ENCODE measurements at regions not wholly inside any gene's neighbourhood (a gene's known extent, or its start where the extent isn't known, plus 50 kb on each side); places are given as distances from the start of the nearest gene placed in this dataset.

- no peaks in the 10 kb centered on the region for H3K4me1 ChIP-seq
- H3K4me2 ChIP-seq, result no peak overlapping the region
- no peak overlapping the region for H3K4me3 ChIP-seq
- TF ChIP-seq Cebpa-rat (IDR thresholded peaks at IDR 0.05), result no peak
- H3K36me3 ChIP-seq, result no peaks in the 10 kb centered on the region
- H3K27ac ChIP-seq, result no peak overlapping the region
- H3K27me3 ChIP-seq, result no peaks in the 10 kb centered on the region
- no peaks in the 10 kb centered on the region for H4K20me1 ChIP-seq
- no peaks in the 10 kb centered on the region for H3K9me3 ChIP-seq (replicated peaks in 1 of 11)
- no peak overlapping the region for H3K9ac ChIP-seq
Observed at GRCh38 chr5:145076040-145076439, 759.1 kb downstream of the PRELID2 start.

GRCh38 chr5:145072889-145073288 is 762.3 kb downstream of the PRELID2 start:
- Histone ChIP-seq H3K9ac (no peak overlapping the region), H4K20me1 (no peaks in the 10 kb centered on the region), H3K4me3 (no peak overlapping the region), H3K36me3 (no peaks in the 10 kb centered on the region), H3K4me1 (no peaks in the 10 kb centered on the region), H3K27ac (no peak overlapping the region), H3K9me3 (replicated peaks in 1 of 11) (no peaks in the 10 kb centered on the region), H3K4me2 (no peak overlapping the region), H3K27me3 (no peaks in the 10 kb centered on the region)
- TF ChIP-seq Cebpa-rat (IDR thresholded peaks at IDR 0.05), result no peak

GRCh38 chr5:145068721-145069120 is 766.4 kb downstream of the PRELID2 start:
- Histone ChIP-seq H3K9ac (no peak overlapping the region), H3K4me2 (no peak overlapping the region), H3K4me1 (no peaks in the 10 kb centered on the region), H3K9me3 (replicated peaks in 1 of 11) (no peaks in the 10 kb centered on the region), H3K4me3 (no peak overlapping the region), H3K27me3 (no peaks in the 10 kb centered on the region), H3K27ac (no peak overlapping the region), H4K20me1 (no peaks in the 10 kb centered on the region), H3K36me3 (no peaks in the 10 kb centered on the region)
- TF ChIP-seq Cebpa-rat (IDR thresholded peaks at IDR 0.05), result no peak

GRCh38 chr5:145062280-145063062 is 772.7 kb downstream of the PRELID2 start:
- TF ChIP-seq Cebpa-rat (IDR thresholded peaks at IDR 0.05), result no peak
- H3K4me3 ChIP-seq, result no peak overlapping the region
- H4K20me1 ChIP-seq, result no peaks in the 10 kb centered on the region
- no peak overlapping the region for H3K9ac ChIP-seq
- H3K4me2 ChIP-seq, result no peak overlapping the region
- no peaks in the 10 kb centered on the region for H3K27me3 ChIP-seq
- H3K4me1 ChIP-seq, result no peaks in the 10 kb centered on the region
- H3K36me3 ChIP-seq, result no peaks in the 10 kb centered on the region
- H3K27ac ChIP-seq, result no peak overlapping the region
- no peaks in the 10 kb centered on the region for H3K9me3 ChIP-seq (replicated peaks in 1 of 11)

- no peak for TF ChIP-seq Cebpa-rat (IDR thresholded peaks at IDR 0.05)
- Histone ChIP-seq H4K20me1 (no peaks in the 10 kb centered on the region), H3K9me3 (replicated peaks in 1 of 11) (no peaks in the 10 kb centered on the region), H3K9ac (no peak overlapping the region), H3K27me3 (no peaks in the 10 kb centered on the region), H3K4me3 (no peak overlapping the region), H3K27ac (no peak overlapping the region), H3K4me2 (no peak overlapping the region), H3K4me1 (no peaks in the 10 kb centered on the region), H3K36me3 (no peaks in the 10 kb centered on the region)
Observed at GRCh38 chr5:145056800-145057199, 778.3 kb downstream of the PRELID2 start.

GRCh38 chr5:145050181-145050580 is 785.0 kb downstream of the PRELID2 start:
- H3K4me3 ChIP-seq, result no peak overlapping the region
- no peaks in the 10 kb centered on the region for H3K9me3 ChIP-seq (replicated peaks in 1 of 11)
- H3K9ac ChIP-seq, result no peak overlapping the region

GRCh38 chr5:145044970-145045369 is 790.2 kb downstream of the PRELID2 start:
- H3K4me1 ChIP-seq, result peaks cover 0 to 5% (median 0%) of the 10 kb centered on the region in 10 experiments; a peak in 4 of 20 replicates

More at GRCh38 chr5:145050181-145050580, 785.0 kb downstream of the PRELID2 start:
- H3K36me3 ChIP-seq, result no peaks in the 10 kb centered on the region
- H3K4me2 ChIP-seq, result no peak overlapping the region
- H4K20me1 ChIP-seq, result no peaks in the 10 kb centered on the region
- no peaks in the 10 kb centered on the region for H3K27me3 ChIP-seq
- H3K27ac ChIP-seq, result no peak overlapping the region
- no peak for TF ChIP-seq Cebpa-rat (IDR thresholded peaks at IDR 0.05)
- H3K4me1 ChIP-seq, result no peaks in the 10 kb centered on the region

GRCh38 chr5:145028626-145029025 is 806.5 kb downstream of the PRELID2 start:
- H3K27ac ChIP-seq, result no peak overlapping the region
- H3K4me3 ChIP-seq, result no peak overlapping the region
- H3K36me3 ChIP-seq, result no peaks in the 10 kb centered on the region
- no peak for TF ChIP-seq Cebpa-rat (IDR thresholded peaks at IDR 0.05)
- H3K9me3 ChIP-seq (replicated peaks in 1 of 11), result no peaks in the 10 kb centered on the region
- no peaks in the 10 kb centered on the region for H3K4me1 ChIP-seq
- H3K27me3 ChIP-seq, result no peaks in the 10 kb centered on the region
- no peak overlapping the region for H3K4me2 ChIP-seq
- H3K9ac ChIP-seq, result no peak overlapping the region
- H4K20me1 ChIP-seq, result no peaks in the 10 kb centered on the region

More at GRCh38 chr5:145044970-145045369, 790.2 kb downstream of the PRELID2 start:
- no peak overlapping the region for H3K4me3 ChIP-seq
- no peaks in the 10 kb centered on the region for H3K36me3 ChIP-seq
- H3K9ac ChIP-seq, result no peak overlapping the region
- TF ChIP-seq Cebpa-rat (IDR thresholded peaks at IDR 0.05), result no peak
- no peaks in the 10 kb centered on the region for H3K27me3 ChIP-seq
- H4K20me1 ChIP-seq, result no peaks in the 10 kb centered on the region
- no peak overlapping the region for H3K27ac ChIP-seq
- peak overlapping the region in 1 of 11 experiments; percentile 12; a peak in 1 of 22 replicates for H3K4me2 ChIP-seq
- H3K9me3 ChIP-seq (replicated peaks in 1 of 11), result no peaks in the 10 kb centered on the region

- no peak for TF ChIP-seq Cebpa-rat (IDR thresholded peaks at IDR 0.05)
Observed at GRCh38 chr5:145027286-145027685, 807.9 kb downstream of the PRELID2 start.

GRCh38 chr5:145025775-145026174 is 809.4 kb downstream of the PRELID2 start:
- H3K4me2 ChIP-seq, result no peak overlapping the region
- no peak overlapping the region for H3K27ac ChIP-seq
- H3K27me3 ChIP-seq, result no peaks in the 10 kb centered on the region
- no peaks in the 10 kb centered on the region for H3K36me3 ChIP-seq
- H4K20me1 ChIP-seq, result no peaks in the 10 kb centered on the region
- H3K4me3 ChIP-seq, result no peak overlapping the region
- no peak for TF ChIP-seq Cebpa-rat (IDR thresholded peaks at IDR 0.05)
- H3K4me1 ChIP-seq, result no peaks in the 10 kb centered on the region
- H3K9me3 ChIP-seq (replicated peaks in 1 of 11), result no peaks in the 10 kb centered on the region
- H3K9ac ChIP-seq, result no peak overlapping the region

More at GRCh38 chr5:145027286-145027685, 807.9 kb downstream of the PRELID2 start:
- Histone ChIP-seq H3K27me3 (no peaks in the 10 kb centered on the region), H3K4me2 (no peak overlapping the region), H4K20me1 (no peaks in the 10 kb centered on the region), H3K9ac (no peak overlapping the region), H3K36me3 (no peaks in the 10 kb centered on the region), H3K9me3 (replicated peaks in 1 of 11) (no peaks in the 10 kb centered on the region), H3K4me1 (no peaks in the 10 kb centered on the region), H3K4me3 (no peak overlapping the region), H3K27ac (no peak overlapping the region)

All from BLaER1 treated with 17β-estradiol and CSF1 and Interleukin-3, amounts not matched to agents 10 nM and 100 nM (cell line).